ENCODE measurements at regions not wholly inside any gene's neighbourhood (a gene's known extent, or its start where the extent isn't known, plus 50 kb on each side); places are given as distances from the start of the nearest gene placed in this dataset.

GRCh38 chr14:80146941-80147340 is 64.4 kb downstream of the DIO2 start:
- H3K27me3 ChIP-seq (ENCODE audit: control insufficient read depth, insufficient read depth, low read length) = no peaks in the 10 kb centered on the region
- H3K9me3 ChIP-seq (ENCODE audit: control insufficient read depth, low read length) = no peaks in the 10 kb centered on the region
- H3K27ac ChIP-seq = no peak overlapping the region
- H3K4me2 ChIP-seq (ENCODE audit: low read length) = no peak overlapping the region
- H3K9ac ChIP-seq = no peak overlapping the region
- no peaks in the 10 kb centered on the region for H3K79me2 ChIP-seq
- no peak overlapping the region for H2AFZ ChIP-seq
- no peaks in the 10 kb centered on the region for H3K36me3 ChIP-seq (ENCODE audit: control insufficient read depth, insufficient read depth, low read length)
- H3K4me3 ChIP-seq (ENCODE audit: low read depth, low read length) = no peak overlapping the region
- no peaks in the 10 kb centered on the region for H3K4me1 ChIP-seq
- TF ChIP-seq, protein P1, sequence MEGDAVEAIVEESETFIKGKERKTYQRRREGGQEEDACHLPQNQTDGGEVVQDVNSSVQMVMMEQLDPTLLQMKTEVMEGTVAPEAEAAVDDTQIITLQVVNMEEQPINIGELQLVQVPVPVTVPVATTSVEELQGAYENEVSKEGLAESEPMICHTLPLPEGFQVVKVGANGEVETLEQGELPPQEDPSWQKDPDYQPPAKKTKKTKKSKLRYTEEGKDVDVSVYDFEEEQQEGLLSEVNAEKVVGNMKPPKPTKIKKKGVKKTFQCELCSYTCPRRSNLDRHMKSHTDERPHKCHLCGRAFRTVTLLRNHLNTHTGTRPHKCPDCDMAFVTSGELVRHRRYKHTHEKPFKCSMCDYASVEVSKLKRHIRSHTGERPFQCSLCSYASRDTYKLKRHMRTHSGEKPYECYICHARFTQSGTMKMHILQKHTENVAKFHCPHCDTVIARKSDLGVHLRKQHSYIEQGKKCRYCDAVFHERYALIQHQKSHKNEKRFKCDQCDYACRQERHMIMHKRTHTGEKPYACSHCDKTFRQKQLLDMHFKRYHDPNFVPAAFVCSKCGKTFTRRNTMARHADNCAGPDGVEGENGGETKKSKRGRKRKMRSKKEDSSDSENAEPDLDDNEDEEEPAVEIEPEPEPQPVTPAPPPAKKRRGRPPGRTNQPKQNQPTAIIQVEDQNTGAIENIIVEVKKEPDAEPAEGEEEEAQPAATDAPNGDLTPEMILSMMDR (IDR thresholded peaks at IDR 0.05) = no peak

- no peaks in the 10 kb centered on the region for H3K79me2 ChIP-seq
- no peaks in the 10 kb centered on the region for H3K9me3 ChIP-seq (ENCODE audit: control insufficient read depth, low read length)
- TF ChIP-seq, protein P1 (IDR thresholded peaks at IDR 0.05) = no peak
- no peak overlapping the region for H3K27ac ChIP-seq
- H3K27me3 ChIP-seq (ENCODE audit: control insufficient read depth, insufficient read depth, low read length) = no peaks in the 10 kb centered on the region
- H3K4me1 ChIP-seq = no peaks in the 10 kb centered on the region
- H3K4me3 ChIP-seq (ENCODE audit: low read depth, low read length) = no peak overlapping the region
- no peaks in the 10 kb centered on the region for H3K36me3 ChIP-seq (ENCODE audit: control insufficient read depth, insufficient read depth, low read length)
- H3K9ac ChIP-seq = no peak overlapping the region
- no peak overlapping the region for H3K4me2 ChIP-seq (ENCODE audit: low read length)
- H2AFZ ChIP-seq = no peak overlapping the region
These were observed 74.9 kb downstream of the DIO2 start for GRCh38 chr14:80136358-80136757.

- Histone ChIP-seq H3K79me2 (no peaks in the 10 kb centered on the region), H3K4me2 (ENCODE audit: low read length) (no peak overlapping the region), H3K27me3 (ENCODE audit: control insufficient read depth, insufficient read depth, low read length) (no peaks in the 10 kb centered on the region), H3K4me1 (no peaks in the 10 kb centered on the region), H3K4me3 (ENCODE audit: low read depth, low read length) (no peak overlapping the region), H3K9me3 (ENCODE audit: control insufficient read depth, low read length) (no peaks in the 10 kb centered on the region), H3K9ac (no peak overlapping the region), H3K27ac (no peak overlapping the region), H2AFZ (no peak overlapping the region), H3K36me3 (ENCODE audit: control insufficient read depth, insufficient read depth, low read length) (no peaks in the 10 kb centered on the region)
- TF ChIP-seq, protein P1 (IDR thresholded peaks at IDR 0.05) = no peak
These were observed 75.8 kb downstream of the DIO2 start for GRCh38 chr14:80135305-80136088.

DNA sequence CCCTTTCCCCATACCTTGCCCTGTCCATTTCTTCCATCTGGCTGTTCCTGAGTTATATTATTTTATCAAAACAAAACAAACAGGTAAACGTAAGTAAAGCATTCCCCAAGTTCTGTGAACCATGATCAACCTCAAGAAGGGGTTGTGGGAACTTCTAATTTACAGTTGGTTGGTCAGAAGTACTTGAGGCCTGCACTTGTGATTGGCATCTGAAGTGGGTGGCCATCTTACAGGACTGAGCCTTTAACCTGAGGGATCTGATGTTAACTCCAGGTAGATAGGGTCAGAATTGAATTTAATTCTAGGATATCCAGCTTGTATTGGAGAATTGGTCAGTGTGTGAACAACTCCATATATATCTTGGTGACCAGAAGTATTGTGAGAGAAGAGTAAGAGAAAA is 77.0 kb downstream of the DIO2 start:
- Histone ChIP-seq H3K4me1 (no peaks in the 10 kb centered on the region), H3K27me3 (ENCODE audit: control insufficient read depth, insufficient read depth, low read length) (no peaks in the 10 kb centered on the region), H3K27ac (no peak overlapping the region), H3K4me2 (ENCODE audit: low read length) (no peak overlapping the region), H3K9me3 (ENCODE audit: control insufficient read depth, low read length) (no peaks in the 10 kb centered on the region), H3K9ac (no peak overlapping the region), H3K79me2 (no peaks in the 10 kb centered on the region), H2AFZ (no peak overlapping the region), H3K36me3 (ENCODE audit: control insufficient read depth, insufficient read depth, low read length) (no peaks in the 10 kb centered on the region), H3K4me3 (ENCODE audit: low read depth, low read length) (no peak overlapping the region)
- TF ChIP-seq, protein P1 (IDR thresholded peaks at IDR 0.05) = no peak

GRCh38 chr14:80133457-80133856 is 77.8 kb downstream of the DIO2 start:
- H3K36me3 ChIP-seq (ENCODE audit: control insufficient read depth, insufficient read depth, low read length) = no peaks in the 10 kb centered on the region
- H3K9ac ChIP-seq = no peak overlapping the region
- no peaks in the 10 kb centered on the region for H3K79me2 ChIP-seq
- no peak overlapping the region for H3K27ac ChIP-seq
- no peak overlapping the region for H3K4me3 ChIP-seq (ENCODE audit: low read depth, low read length)
- H3K27me3 ChIP-seq (ENCODE audit: control insufficient read depth, insufficient read depth, low read length) = no peaks in the 10 kb centered on the region
- H3K4me2 ChIP-seq (ENCODE audit: low read length) = no peak overlapping the region
- TF ChIP-seq, protein P1 (IDR thresholded peaks at IDR 0.05) = no peak
- no peak overlapping the region for H2AFZ ChIP-seq
- no peaks in the 10 kb centered on the region for H3K9me3 ChIP-seq (ENCODE audit: control insufficient read depth, low read length)
- H3K4me1 ChIP-seq = no peaks in the 10 kb centered on the region

Measured in parathyroid adenoma (tissue), 2 donors.